ENCODE measurements at regions not wholly inside any gene's neighbourhood (a gene's known extent, or its start where the extent isn't known, plus 50 kb on each side); places are given as distances from the start of the nearest gene placed in this dataset.

GRCh38 chr6:165119231-165120020 is 190.0 kb downstream of the C6orf118 start:
- Histone ChIP-seq H4K20me1 (ENCODE audit: insufficient read depth, low read length) (no peaks in the 10 kb centered on the region), H3K9me3 (ENCODE audit: insufficient read depth, low read length) (no peaks in the 10 kb centered on the region), H3K27me3 (ENCODE audit: low read depth, low read length) (no peaks in the 10 kb centered on the region), H3K4me1 (ENCODE audit: low read length) (no peaks in the 10 kb centered on the region), H3K27ac (ENCODE audit: low read length) (no peak overlapping the region), H3K79me2 (ENCODE audit: low read length) (no peaks in the 10 kb centered on the region), H3K9ac (ENCODE audit: low read length) (no peak overlapping the region), H3K4me3 (ENCODE audit: low read length) (no peak overlapping the region), H3K4me2 (ENCODE audit: low read length) (no peak overlapping the region), H2AFZ (ENCODE audit: low read depth, low read length) (no peak overlapping the region), H3K36me3 (replicated peaks; ENCODE audit: low read depth, low read length) (no peaks in the 10 kb centered on the region)
- TF ChIP-seq EZH2phosphoT487 (IDR thresholded peaks at IDR 0.05; ENCODE audit: low read depth) (no peak), CTCF (IDR thresholded peaks at IDR 0.05; ENCODE audit: low read depth, low read length) (no peak)

- Histone ChIP-seq H3K9ac (ENCODE audit: low read length) (no peak overlapping the region), H3K27ac (ENCODE audit: low read length) (no peak overlapping the region), H3K36me3 (replicated peaks; ENCODE audit: low read depth, low read length) (no peaks in the 10 kb centered on the region), H3K4me1 (ENCODE audit: low read length) (no peaks in the 10 kb centered on the region), H3K9me3 (ENCODE audit: insufficient read depth, low read length) (no peaks in the 10 kb centered on the region), H4K20me1 (ENCODE audit: insufficient read depth, low read length) (no peaks in the 10 kb centered on the region), H3K4me3 (ENCODE audit: low read length) (no peak overlapping the region), H3K27me3 (ENCODE audit: low read depth, low read length) (no peaks in the 10 kb centered on the region), H3K4me2 (ENCODE audit: low read length) (no peak overlapping the region), H3K79me2 (ENCODE audit: low read length) (no peaks in the 10 kb centered on the region), H2AFZ (ENCODE audit: low read depth, low read length) (no peak overlapping the region)
- TF ChIP-seq CTCF (IDR thresholded peaks at IDR 0.05; ENCODE audit: low read depth, low read length) (no peak), EZH2phosphoT487 (IDR thresholded peaks at IDR 0.05; ENCODE audit: low read depth) (no peak)
Observed at GRCh38 chr6:165118736-165119135, 190.7 kb downstream of the C6orf118 start.

GRCh38 chr6:165117806-165118205 is 191.6 kb downstream of the C6orf118 start:
- Histone ChIP-seq H3K36me3 (replicated peaks; ENCODE audit: low read depth, low read length) (no peaks in the 10 kb centered on the region), H3K27me3 (ENCODE audit: low read depth, low read length) (no peaks in the 10 kb centered on the region), H4K20me1 (ENCODE audit: insufficient read depth, low read length) (no peaks in the 10 kb centered on the region), H3K4me2 (ENCODE audit: low read length) (no peak overlapping the region), H2AFZ (ENCODE audit: low read depth, low read length) (no peak overlapping the region), H3K4me3 (ENCODE audit: low read length) (no peak overlapping the region), H3K4me1 (ENCODE audit: low read length) (no peaks in the 10 kb centered on the region), H3K27ac (ENCODE audit: low read length) (no peak overlapping the region), H3K9ac (ENCODE audit: low read length) (no peak overlapping the region), H3K9me3 (ENCODE audit: insufficient read depth, low read length) (no peaks in the 10 kb centered on the region), H3K79me2 (ENCODE audit: low read length) (no peaks in the 10 kb centered on the region)
- TF ChIP-seq CTCF (IDR thresholded peaks at IDR 0.05; ENCODE audit: low read depth, low read length) (no peak), EZH2phosphoT487 (IDR thresholded peaks at IDR 0.05; ENCODE audit: low read depth) (no peak)

DNA sequence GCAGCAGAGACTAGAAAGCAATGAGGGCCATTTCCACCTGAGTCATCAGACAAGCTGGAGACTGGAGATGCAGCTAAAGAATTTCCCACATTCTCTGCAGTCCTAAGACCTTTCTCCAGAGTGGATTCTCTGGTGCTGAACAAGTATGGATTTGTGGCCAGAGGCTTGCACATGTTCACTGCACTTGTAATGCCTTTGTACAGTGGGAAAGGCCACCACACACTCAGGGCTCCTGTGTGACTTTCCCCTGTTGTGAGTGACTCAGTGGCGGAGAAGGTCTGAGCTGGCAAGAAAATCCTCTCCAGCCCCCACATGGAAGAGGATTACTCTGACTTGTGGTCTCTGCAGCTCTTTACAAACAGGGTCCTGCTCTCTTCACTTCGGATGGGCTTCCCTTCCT is 192.3 kb downstream of the C6orf118 start:
- TF ChIP-seq CTCF (IDR thresholded peaks at IDR 0.05; ENCODE audit: low read depth, low read length) (no peak), EZH2phosphoT487 (IDR thresholded peaks at IDR 0.05; ENCODE audit: low read depth) (no peak)
- H3K36me3 ChIP-seq (replicated peaks; ENCODE audit: low read depth, low read length): no peaks in the 10 kb centered on the region
- H4K20me1 ChIP-seq (ENCODE audit: insufficient read depth, low read length): no peaks in the 10 kb centered on the region
- H2AFZ ChIP-seq (ENCODE audit: low read depth, low read length): no peak overlapping the region
- no peaks in the 10 kb centered on the region for H3K27me3 ChIP-seq (ENCODE audit: low read depth, low read length)
- no peak overlapping the region for H3K9ac ChIP-seq (ENCODE audit: low read length)
- no peaks in the 10 kb centered on the region for H3K79me2 ChIP-seq (ENCODE audit: low read length)
- H3K4me1 ChIP-seq (ENCODE audit: low read length): no peaks in the 10 kb centered on the region
- H3K4me2 ChIP-seq (ENCODE audit: low read length): no peak overlapping the region
- no peak overlapping the region for H3K27ac ChIP-seq (ENCODE audit: low read length)
- no peak overlapping the region for H3K4me3 ChIP-seq (ENCODE audit: low read length)
- H3K9me3 ChIP-seq (ENCODE audit: insufficient read depth, low read length): no peaks in the 10 kb centered on the region
